Fibroblast of upper back skin (primary cell): ENCODE measurements at regions not wholly inside any gene's neighbourhood (a gene's known extent, or its start where the extent isn't known, plus 50 kb on each side); places are given as distances from the start of the nearest gene placed in this dataset.

Experiments used
- DNase-seq: peaks from one replicate; pipeline ENCODE4 v3.0.0-alpha.2; 2013

- no peak for DNase-seq
Observed at GRCh38 chr4:14831416-14831815, 170.9 kb upstream of the CPEB2 start.

GRCh38 chr4:14833053-14833452, 169.2 kb upstream of the CPEB2 start:
- no peak for DNase-seq

- DNase-seq = no peak
Observed at GRCh38 chr4:14834382-14834781, 167.9 kb upstream of the CPEB2 start.

- DNase-seq = no peak
Observed at GRCh38 chr4:14835288-14835687, 167.0 kb upstream of the CPEB2 start.

GRCh38 chr4:14835708-14836425, 166.4 kb upstream of the CPEB2 start:
- no peak for DNase-seq

- no peak for DNase-seq
Observed at GRCh38 chr4:14837860-14838259, 164.4 kb upstream of the CPEB2 start.

- DNase-seq = no peak
Observed at GRCh38 chr4:14841801-14842768, 160.2 kb upstream of the CPEB2 start.

GRCh38 chr4:14842964-14843630, 159.2 kb upstream of the CPEB2 start:
- no peak for DNase-seq

GRCh38 chr4:14844061-14844460, 158.2 kb upstream of the CPEB2 start:
- no peak for DNase-seq

GRCh38 chr4:14848229-14848628, 154.1 kb upstream of the CPEB2 start:
- no peak for DNase-seq

GRCh38 chr4:14850455-14851097, 151.7 kb upstream of the CPEB2 start:
- DNase-seq = no peak

- DNase-seq = peak; percentile 89
Observed at GRCh38 chr4:14853176-14853943, 148.9 kb upstream of the CPEB2 start.

GRCh38 chr4:14855719-14856061, 146.6 kb upstream of the CPEB2 start:
- DNase-seq = no peak

GRCh38 chr4:14856062-14856933, 146.0 kb upstream of the CPEB2 start:
- peak; percentile 97 for DNase-seq

GRCh38 chr4:14856934-14857235, 145.4 kb upstream of the CPEB2 start:
- DNase-seq = no peak

GRCh38 chr4:14857475-14857874, 144.8 kb upstream of the CPEB2 start:
- DNase-seq = no peak

- DNase-seq = no peak
Observed at GRCh38 chr4:14857981-14858380, 144.3 kb upstream of the CPEB2 start.

- no peak for DNase-seq
Observed at GRCh38 chr4:14862891-14863290, 139.4 kb upstream of the CPEB2 start.

GRCh38 chr4:14863418-14864364, 138.6 kb upstream of the CPEB2 start:
- no peak for DNase-seq

- no peak for DNase-seq
Observed at GRCh38 chr4:14864365-14865030, 137.8 kb upstream of the CPEB2 start.
